ENCODE measurements at regions not wholly inside any gene's neighbourhood (a gene's known extent, or its start where the extent isn't known, plus 50 kb on each side); places are given as distances from the start of the nearest gene placed in this dataset.

- no peak for TF ChIP-seq CTCF (IDR thresholded peaks at IDR 0.05)
- TF ChIP-seq POLR2A (IDR thresholded peaks at IDR 0.05): no peak
Observed at GRCh38 chr16:51821527-51821926, 670.5 kb upstream of the SALL1 start.
